CD4-positive, alpha-beta T cell treated with Interleukin-17A for 4 hours (primary cell): ENCODE measurements at regions not wholly inside any gene's neighbourhood (a gene's known extent, or its start where the extent isn't known, plus 50 kb on each side); places are given as distances from the start of the nearest gene placed in this dataset.
A peak's percentile ranks its signal among the peaks of the same experiment; 100 is the strongest.
"Not testable (repeated sequence)": the region's sequence is repeated elsewhere in the genome, so short reads cannot be mapped to it uniquely, and the experiment has no call there.

Experiments used
- DNase-seq: peaks from one replicate; pipeline ENCODE4 v3.0.0-alpha.2; 2020; ENCODE audit warnings: mixed read lengths

DNA sequence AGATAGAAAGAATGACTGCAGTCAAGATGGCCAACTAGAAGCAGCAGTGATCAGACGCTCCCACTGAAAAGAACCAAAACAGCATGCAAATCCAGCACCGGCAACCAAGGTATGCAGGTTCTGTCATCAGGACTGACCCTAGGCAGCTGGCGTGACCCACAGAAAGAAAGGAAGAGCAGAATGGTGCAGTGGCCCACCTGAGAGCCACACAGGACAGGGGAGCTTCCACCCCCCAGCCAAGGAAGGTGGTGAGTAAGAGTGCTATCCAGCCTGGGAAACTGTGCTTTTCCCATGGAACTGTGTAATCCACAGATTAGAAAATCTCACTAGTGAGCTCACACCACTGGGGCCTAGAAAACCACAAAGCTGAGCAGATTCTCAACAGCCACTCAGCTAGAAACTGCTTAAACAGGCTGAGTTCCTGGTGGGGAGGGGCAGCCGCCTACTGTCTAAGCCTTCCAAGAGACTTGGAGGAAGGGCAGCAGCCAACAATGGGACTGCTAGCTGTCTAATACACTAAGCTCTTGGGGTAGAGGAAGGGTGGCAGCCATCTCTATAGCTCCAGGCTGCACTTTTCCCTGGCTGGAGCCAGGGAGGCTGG, 127.9 kb downstream of the EVA1A start:
- no peak for DNase-seq

DNA sequence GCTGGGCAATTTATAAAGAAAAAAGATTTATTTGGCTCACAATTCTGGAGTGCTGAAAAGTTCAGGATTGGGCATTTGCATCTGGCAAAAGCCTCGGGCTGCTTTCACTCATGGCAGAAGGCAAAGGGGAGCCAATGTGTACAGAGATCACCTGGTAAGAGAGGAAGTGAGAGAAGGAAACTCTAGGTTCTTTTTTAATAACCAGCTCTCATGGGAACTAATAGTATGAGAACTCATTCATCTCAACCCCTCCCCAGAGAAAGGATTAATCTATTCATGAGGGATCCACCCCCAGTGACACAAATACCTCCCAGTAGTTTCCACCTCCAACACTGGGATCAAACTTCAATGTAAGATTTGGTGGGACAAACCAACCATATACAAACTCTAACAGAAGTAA, 129.0 kb downstream of the EVA1A start:
- DNase-seq: no peak

DNA sequence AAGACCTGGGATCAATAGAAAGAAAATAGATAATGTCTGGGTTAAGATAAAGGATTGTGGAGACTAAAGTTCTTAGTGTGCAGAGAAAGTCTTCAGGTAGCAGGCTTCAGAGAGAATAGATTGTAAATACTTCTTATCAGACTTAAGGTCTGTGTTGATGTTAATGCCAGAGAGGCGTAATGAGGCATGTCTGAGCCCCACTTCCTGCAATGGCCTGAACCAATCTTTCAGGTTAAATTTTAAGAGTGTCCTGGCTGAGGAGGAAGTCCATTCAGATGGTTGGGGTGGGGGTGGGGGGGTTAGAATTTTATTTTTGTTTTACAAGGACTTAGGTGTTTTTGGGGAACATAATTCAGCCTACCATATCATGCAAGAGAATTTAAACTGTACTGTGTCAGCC, 129.5 kb downstream of the EVA1A start:
- DNase-seq: no peak

DNA sequence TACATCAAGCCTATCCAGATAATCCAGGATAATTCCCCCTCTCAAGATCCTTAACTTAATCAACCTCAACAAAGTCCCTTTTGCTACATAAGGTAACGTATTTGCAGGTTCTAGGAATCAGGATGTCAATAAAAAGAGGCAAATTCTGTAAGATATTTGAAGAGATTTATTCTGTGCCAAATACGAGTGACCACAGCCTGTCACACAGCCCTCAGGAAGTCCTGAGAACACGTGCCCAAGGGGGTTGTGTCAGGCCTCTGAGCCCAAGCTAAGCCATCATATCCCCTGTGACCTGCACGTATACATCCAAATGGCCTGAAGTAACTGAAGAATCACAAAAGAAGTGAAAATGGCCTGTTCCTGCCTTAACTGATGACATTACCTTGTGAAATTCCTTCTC, 130.3 kb downstream of the EVA1A start:
- DNase-seq: not testable (repeated sequence)

DNA sequence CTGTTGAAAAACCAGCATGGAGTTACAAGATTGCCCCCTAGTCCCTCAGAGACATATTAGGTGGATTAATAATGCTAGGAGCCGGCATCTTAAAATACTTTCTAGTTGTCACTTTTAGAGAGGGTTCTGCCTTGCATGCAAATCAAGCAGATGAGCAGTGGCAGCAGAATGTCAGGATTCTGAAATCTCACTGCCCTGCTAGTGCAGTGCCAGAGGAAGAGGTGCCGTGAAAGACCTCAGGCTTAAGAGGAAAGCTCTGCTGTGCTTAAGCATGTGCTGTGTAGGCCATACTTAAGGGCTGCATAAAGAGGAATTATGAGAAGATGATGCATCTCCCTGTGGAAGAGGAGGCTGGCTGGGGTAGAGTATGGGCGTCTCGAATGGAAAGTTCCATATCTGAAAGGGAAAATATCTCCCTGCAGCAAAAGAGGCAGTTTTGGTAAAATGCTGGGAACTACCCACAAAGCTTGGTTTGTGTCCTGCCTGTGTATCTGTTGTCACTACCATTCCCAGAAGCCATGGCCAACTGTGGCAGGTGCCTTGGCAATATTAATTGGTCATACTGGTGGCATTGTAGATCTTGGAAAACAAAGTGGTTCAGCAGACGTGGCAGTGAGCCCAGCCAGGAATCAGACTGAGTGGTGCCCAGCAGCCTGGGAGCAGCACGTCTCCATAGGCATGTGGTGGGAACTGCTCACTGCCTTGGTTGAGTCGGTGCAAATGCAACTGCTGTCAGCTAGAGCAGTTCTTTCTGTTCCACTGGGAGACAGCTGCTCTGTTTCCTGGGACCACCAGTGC, 131.9 kb downstream of the EVA1A start:
- DNase-seq: no peak

- no peak for DNase-seq
These were observed 132.7 kb downstream of the EVA1A start for GRCh38 chr2:75428060-75428459.

GRCh38 chr2:75424936-75425619, 135.7 kb downstream of the EVA1A start:
- DNase-seq: peak; percentile 7

- no peak for DNase-seq
These were observed 138.8 kb downstream of the EVA1A start for GRCh38 chr2:75421986-75422385.

- DNase-seq: peak; percentile 21
These were observed 144.1 kb downstream of the EVA1A start for GRCh38 chr2:75416420-75417342.

GRCh38 chr2:75415731-75416130, 145.0 kb downstream of the EVA1A start:
- no peak for DNase-seq

DNA sequence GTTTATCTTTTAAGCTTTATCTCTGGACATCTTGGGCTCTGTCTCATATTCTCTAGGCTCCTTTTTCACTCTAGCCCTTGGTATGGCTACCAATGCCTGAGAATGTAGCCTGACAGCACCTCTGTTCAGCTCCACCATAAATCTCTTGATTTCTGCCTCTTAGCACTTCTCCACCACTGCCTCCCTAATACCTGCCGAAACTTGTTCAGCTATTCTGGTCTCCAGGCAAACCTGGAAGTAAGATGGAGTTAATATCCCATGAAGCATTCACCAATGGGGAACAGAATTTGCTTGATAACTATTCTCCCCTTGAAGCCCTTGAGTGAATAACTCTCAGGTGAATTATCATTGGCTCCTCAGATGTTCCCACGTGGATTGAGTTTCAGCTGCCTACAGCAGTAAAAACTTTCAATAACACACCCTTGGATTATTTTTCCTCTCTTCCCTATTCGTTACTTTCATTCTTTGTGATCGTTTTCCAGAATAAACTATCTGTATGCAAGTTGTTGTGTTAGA, 145.6 kb downstream of the EVA1A start:
- DNase-seq: no peak

GRCh38 chr2:75411574-75411973, 149.2 kb downstream of the EVA1A start:
- no peak for DNase-seq

DNA sequence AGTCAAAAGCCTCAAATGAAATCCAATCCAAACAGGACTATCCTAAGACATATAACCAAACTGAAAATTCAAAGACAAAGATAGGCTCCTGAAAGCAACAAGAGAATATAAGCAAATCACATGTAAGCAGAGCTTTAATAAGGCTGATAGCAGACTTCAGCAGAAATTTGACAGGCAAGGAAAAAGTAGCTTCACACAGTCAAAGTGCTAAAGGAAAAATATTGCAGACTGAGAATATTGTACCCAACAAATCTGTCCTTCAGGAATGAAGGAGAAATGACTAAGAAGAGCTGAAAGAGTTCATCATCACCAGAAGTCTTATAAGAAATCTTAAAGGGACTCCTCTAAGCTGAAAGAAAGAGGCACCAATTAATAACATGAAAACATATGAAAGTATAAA, 150.0 kb downstream of the EVA1A start:
- no peak for DNase-seq

- no peak for DNase-seq
These were observed 152.0 kb downstream of the EVA1A start for GRCh38 chr2:75408771-75409170.

DNA sequence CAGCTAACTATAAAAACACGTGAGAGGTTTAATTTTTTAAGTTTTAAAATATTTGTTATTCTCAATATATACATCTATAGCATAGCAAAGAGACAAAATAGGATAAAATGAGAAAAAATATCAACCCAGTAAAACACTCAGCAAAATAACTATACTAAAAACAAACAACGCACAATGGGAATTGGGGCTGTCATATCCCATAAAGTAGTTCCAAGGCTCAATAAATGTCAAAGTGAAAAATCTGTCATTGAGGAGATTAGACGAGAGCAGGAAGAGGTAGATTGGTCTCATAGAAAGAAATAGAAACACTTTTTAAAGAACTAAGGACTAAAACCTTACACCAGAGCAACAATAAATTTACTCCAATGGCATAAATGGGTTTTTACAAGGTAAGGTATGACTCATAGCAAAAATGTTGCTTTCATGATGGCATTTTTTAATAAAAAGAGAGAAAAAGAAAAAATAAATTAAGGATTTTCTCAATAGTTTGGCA, 153.7 kb downstream of the EVA1A start:
- DNase-seq: no peak

- no peak for DNase-seq
These were observed 154.6 kb downstream of the EVA1A start for GRCh38 chr2:75406131-75406581.

DNA sequence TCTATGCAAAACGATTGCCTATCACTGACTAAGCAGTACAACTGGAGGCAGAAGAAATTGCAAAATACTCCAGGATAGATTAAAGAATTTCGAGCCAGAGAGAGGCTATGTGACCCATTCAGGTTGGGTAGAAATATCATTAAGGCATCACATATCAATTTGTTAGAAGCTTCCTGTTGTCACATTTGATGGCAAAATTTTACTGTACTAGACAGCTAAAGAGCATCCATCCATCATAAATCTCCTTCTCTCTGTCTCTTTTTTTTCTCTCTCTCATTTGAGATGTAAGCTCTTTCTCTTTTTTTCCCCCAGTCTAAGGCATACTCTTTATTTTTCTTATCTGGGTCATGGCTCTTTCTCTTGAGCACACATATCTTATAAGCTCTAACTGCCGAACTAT, 155.7 kb downstream of the EVA1A start:
- no peak for DNase-seq

DNA sequence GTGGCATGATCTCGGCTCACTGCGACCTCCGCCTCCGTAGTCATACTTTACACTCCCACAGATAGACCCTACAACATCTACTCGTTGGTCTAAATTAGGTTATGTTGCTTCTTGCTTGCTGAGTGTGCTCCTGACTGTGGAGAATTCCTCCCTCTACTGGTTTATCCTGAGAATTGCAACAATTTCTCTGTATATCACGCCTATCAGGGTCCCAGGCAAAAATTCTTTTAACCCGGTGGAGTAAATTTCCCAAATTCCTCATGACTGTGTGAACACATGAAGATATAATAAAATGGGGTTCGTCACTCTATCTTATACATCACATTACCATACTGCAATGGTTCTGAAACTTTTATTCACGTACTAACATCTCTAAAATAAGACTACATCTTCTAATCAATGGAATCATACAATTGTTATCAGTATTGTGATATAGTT, 156.7 kb downstream of the EVA1A start:
- no peak for DNase-seq

DNA sequence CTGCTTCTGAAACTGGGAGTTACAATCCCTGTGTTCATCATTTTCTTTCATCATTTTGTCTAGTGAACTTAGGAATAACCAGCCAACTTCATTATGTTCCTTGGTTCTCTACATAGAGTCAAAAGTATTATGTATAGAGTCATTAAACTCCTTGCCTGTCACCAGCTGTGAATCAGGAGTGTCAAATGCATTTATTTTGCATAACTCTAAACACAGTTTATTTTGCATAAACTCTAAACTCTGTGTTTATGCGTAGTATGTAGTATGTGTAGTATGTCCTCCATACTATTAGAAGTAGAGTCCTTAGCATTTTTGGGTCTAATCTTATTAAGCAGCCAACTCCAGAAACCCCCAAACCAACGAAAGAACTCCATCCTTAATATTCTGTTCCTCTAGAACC, 164.4 kb downstream of the EVA1A start:
- DNase-seq: no peak

DNA sequence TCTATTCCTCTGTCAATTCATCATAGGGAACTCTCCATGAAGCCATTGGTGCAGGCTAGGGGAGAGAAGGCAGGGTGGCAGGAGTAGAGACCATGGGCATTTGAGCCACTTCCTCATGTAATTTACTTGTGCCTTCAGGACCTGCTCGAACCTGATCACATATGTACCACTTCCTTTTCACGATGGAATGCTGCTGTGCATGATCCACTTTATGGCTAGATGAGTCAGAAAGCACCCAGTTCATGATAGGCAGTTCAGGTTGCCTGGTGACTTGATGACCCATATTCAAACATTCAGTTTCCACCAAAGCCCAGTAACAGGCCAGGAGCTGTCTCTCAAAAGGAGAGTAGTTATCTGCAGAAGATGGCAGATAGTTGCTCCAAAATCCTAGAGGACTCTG, 166.0 kb downstream of the EVA1A start:
- not testable (repeated sequence) for DNase-seq

GRCh38 chr2:75390169-75390568, 170.6 kb downstream of the EVA1A start:
- no peak for DNase-seq

DNA sequence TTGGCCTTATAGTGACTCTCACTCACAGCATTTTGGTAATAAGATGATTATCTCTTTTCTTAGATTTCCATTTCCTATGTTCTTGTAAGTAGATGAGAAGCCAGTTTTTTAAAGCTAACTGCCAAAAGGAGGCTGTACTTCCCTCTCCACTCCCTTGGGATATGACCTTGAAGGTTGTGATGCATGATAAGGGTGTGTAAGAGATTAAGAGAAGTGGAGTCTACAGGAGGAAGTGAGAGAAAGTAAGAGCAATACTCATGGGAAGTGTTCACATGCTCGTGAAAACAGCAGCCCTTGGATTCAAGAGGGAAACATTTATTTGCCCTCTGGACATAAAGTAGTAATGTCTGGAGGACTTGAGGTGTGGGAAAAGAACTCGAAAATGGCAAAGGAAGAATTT, 171.5 kb downstream of the EVA1A start:
- no peak for DNase-seq
